CD4-positive, alpha-beta T cell treated with Interleukin-17A for 1 hour (primary cell): ENCODE measurements at regions not wholly inside any gene's neighbourhood (a gene's known extent, or its start where the extent isn't known, plus 50 kb on each side); places are given as distances from the start of the nearest gene placed in this dataset.

Experiments
- DNase-seq: peaks from one replicate; pipeline ENCODE4 v3.0.0-alpha.2; 2020

- no peak for DNase-seq
Observed at GRCh38 chr6:41404182-41404845, 68.9 kb downstream of the NCR2 start.

- DNase-seq, result no peak
Observed at GRCh38 chr6:41405941-41406727, 70.7 kb downstream of the NCR2 start.

- no peak for DNase-seq
Observed at GRCh38 chr6:41406728-41407489, 71.5 kb downstream of the NCR2 start.

GRCh38 chr6:41408576-41408975, 73.2 kb downstream of the NCR2 start:
- no peak for DNase-seq

GRCh38 chr6:41408982-41409381, 73.6 kb downstream of the NCR2 start:
- no peak for DNase-seq

GRCh38 chr6:41409489-41409888, 74.1 kb downstream of the NCR2 start:
- DNase-seq, result no peak

GRCh38 chr6:41411961-41412360, 76.6 kb downstream of the NCR2 start:
- no peak for DNase-seq

GRCh38 chr6:41413250-41413649, 77.8 kb downstream of the NCR2 start:
- DNase-seq, result no peak

- DNase-seq, result no peak
Observed at GRCh38 chr6:41416501-41416837, 81.1 kb downstream of the NCR2 start.

- DNase-seq, result no peak
Observed at GRCh38 chr6:41418741-41419140, 83.3 kb downstream of the NCR2 start.

GRCh38 chr6:41419385-41419784, 84.0 kb downstream of the NCR2 start:
- DNase-seq, result no peak

GRCh38 chr6:41420186-41420585, 84.8 kb downstream of the NCR2 start:
- DNase-seq, result no peak

- no peak for DNase-seq
Observed at GRCh38 chr6:41422161-41422560, 86.8 kb downstream of the NCR2 start.

- no peak for DNase-seq
Observed at GRCh38 chr6:41423002-41423401, 87.6 kb downstream of the NCR2 start.

- DNase-seq, result peak; percentile 81
Observed at GRCh38 chr6:41424370-41425058, 89.1 kb downstream of the NCR2 start.

GRCh38 chr6:41425511-41425910, 90.1 kb downstream of the NCR2 start:
- no peak for DNase-seq

- DNase-seq, result peak; percentile 27
Observed at GRCh38 chr6:41426438-41426851, 91.0 kb downstream of the NCR2 start.

- DNase-seq, result no peak
Observed at GRCh38 chr6:41426888-41427641, 91.7 kb downstream of the NCR2 start.

- peak; percentile 14 for DNase-seq
Observed at GRCh38 chr6:41427642-41428335, 92.4 kb downstream of the NCR2 start.

- no peak for DNase-seq
Observed at GRCh38 chr6:41428336-41428995, 93.1 kb downstream of the NCR2 start.

- DNase-seq, result no peak
Observed at GRCh38 chr6:41428996-41429421, 93.6 kb downstream of the NCR2 start.
